ENCODE measurements at regions not wholly inside any gene's neighbourhood (a gene's known extent, or its start where the extent isn't known, plus 50 kb on each side); places are given as distances from the start of the nearest gene placed in this dataset.

DNA sequence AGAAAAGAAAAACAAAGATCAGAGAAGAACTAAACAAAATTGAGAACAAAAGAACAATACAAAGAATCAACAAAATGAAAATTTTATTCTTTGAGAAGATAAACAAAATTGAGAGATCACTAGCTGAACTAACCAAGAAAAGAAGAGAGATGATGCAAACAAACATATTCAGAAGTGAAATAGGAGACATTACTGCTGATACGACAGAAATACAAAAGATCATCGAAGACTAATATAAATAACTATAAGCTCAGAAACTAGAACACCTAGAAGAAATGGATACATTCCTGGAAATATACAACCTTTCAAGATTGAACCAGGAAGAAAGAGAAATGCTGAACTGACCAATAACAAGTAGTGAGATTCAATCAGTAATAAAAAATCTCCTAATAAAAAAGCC lies 533.1 kb upstream of the PPP2R3A start:
- no peak for TF ChIP-seq POLR2A (IDR thresholded peaks at IDR 0.05; ENCODE audit: low read depth, low read length)
- no peak for TF ChIP-seq TAF1 (IDR thresholded peaks at IDR 0.05; ENCODE audit: borderline replicate concordance, low read depth, low read length)
